Adipocyte (in vitro differentiated cells): ENCODE measurements at regions not wholly inside any gene's neighbourhood (a gene's known extent, or its start where the extent isn't known, plus 50 kb on each side); places are given as distances from the start of the nearest gene placed in this dataset.

Experiments used
- DNase-seq: peaks from one replicate; pipeline ENCODE4 v3.0.0-alpha.2; 2015; ENCODE audit warnings: low read depth
- H3K27me3 ChIP-seq: replicated peaks from 2 replicates; pipeline ENCODE4 v1.7.0; 2013; ENCODE audit warnings: mild to moderate bottlenecking, low read length, moderate library complexity; ENCODE audit not compliant: control insufficient read depth, insufficient read depth
- H3K36me3 ChIP-seq: 2 replicates; pipeline ENCODE4 v1.7.0; 2013; ENCODE audit warnings: low read length, mild to moderate bottlenecking, moderate library complexity; ENCODE audit not compliant: control insufficient read depth, insufficient read depth, severe bottlenecking
- H3K4me1 ChIP-seq: 2 replicates; pipeline ENCODE4 v1.7.0; 2013; ENCODE audit warnings: mild to moderate bottlenecking, low read length, moderate library complexity; ENCODE audit not compliant: control insufficient read depth, insufficient read depth
- H3K4me3 ChIP-seq: 2 replicates; pipeline ENCODE4 v1.7.0; 2013; ENCODE audit warnings: mild to moderate bottlenecking, low read length, moderate library complexity
- H3K9ac ChIP-seq: 2 replicates; pipeline ENCODE4 v1.7.0; 2013; ENCODE audit warnings: mild to moderate bottlenecking, low read length, moderate library complexity
- H3K9me3 ChIP-seq: 2 replicates; pipeline ENCODE4 v1.7.0; 2013; ENCODE audit warnings: mild to moderate bottlenecking, low read length, moderate library complexity; ENCODE audit not compliant: control insufficient read depth

DNA sequence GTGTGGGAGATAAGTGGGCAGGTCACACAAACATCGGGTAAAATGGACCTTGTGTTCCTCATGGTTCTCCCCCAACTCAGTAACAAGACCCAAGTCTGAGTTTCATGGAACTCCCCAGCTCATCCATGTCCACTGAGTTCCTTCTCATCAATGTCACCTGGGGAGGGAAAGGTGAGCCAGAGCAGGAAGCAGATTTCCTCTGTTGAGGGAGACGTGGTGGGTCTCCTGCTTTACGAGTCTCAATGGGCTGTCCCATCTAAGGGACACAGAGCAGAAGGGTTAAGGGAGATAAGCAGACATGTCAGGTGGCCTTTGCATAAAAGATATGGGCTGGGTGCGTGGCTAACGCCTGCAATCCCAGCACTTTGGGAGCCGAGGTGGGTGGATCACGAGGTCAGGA is 56.5 kb upstream of the SORCS3 start:
- Histone ChIP-seq H3K9me3 (no peaks in the 10 kb centered on the region), H3K4me3 (no peak overlapping the region), H3K27me3 (no peaks in the 10 kb centered on the region), H3K4me1 (peaks cover 8% of the 10 kb centered on the region), H3K9ac (no peak overlapping the region), H3K36me3 (no peaks in the 10 kb centered on the region)
- no peak for DNase-seq

DNA sequence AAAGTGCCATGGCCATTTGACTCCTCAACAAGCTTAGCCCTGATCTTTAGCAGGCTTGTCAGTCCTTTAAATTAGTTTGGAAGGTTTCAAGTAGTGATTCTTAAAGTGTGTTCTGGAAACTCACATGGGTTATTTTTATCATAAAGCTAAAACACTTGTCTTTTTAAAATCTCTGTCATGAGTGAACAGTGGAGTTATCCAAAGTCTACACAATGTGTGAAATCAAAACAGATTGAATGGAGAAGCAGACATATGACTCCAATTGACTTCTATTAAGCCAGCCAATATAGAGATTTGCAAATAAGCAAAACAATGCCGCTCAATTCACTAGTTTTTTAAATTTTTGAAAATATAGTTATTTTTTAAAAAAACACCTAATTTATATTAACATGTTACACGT is 53.3 kb upstream of the SORCS3 start:
- DNase-seq, result no peak
- Histone ChIP-seq H3K4me3 (no peak overlapping the region), H3K36me3 (no peaks in the 10 kb centered on the region), H3K4me1 (no peaks in the 10 kb centered on the region), H3K9me3 (no peaks in the 10 kb centered on the region), H3K9ac (no peak overlapping the region), H3K27me3 (no peaks in the 10 kb centered on the region)

DNA sequence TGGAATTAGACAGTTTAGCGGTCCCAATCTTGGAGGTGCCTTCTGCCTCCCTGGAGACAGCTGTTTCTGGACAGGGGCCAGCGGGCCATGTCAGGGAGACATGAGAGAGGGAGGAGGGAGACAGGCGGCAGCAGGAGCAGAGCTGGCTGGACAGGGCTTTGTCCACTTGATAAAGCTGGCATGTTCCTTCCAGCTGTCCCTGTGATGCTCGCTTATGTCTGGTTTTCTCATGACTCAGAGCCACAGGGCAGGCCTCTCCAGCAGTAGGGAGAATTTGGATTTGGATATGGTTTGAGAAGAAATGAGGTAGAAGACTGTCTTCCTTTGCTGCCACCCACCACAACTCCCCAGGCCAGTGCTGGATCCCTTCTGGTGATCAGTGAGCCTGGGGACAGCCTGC is 51.7 kb upstream of the SORCS3 start:
- no peak for DNase-seq
- Histone ChIP-seq H3K9me3 (no peaks in the 10 kb centered on the region), H3K27me3 (peaks cover under 1% of the 10 kb centered on the region), H3K36me3 (no peaks in the 10 kb centered on the region), H3K4me3 (no peak overlapping the region), H3K9ac (no peak overlapping the region), H3K4me1 (no peaks in the 10 kb centered on the region)

DNA sequence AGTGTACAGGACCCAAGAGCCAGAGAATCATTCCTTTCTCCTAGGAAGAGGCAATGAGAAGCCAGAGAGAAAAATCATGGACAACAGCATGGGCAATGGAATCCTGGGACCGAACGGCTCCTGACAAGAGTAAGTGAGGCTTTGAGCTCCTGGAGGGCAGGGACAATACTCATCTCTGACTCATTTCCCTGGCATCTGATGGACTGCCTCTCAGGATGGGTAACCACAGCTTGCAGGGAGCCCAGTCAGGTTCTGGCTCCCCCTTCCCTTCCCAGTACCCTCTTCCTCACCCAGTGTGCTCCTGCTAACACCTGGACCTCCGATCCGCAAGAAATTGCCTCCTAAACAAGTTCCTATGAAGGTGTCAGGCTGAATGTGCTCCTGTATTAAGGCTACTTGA is 51.2 kb upstream of the SORCS3 start:
- no peaks in the 10 kb centered on the region for H3K4me1 ChIP-seq
- no peak for DNase-seq
- H3K9me3 ChIP-seq, result no peaks in the 10 kb centered on the region
- no peak overlapping the region for H3K9ac ChIP-seq
- H3K27me3 ChIP-seq, result peaks cover 3% of the 10 kb centered on the region
- H3K4me3 ChIP-seq, result no peak overlapping the region
- H3K36me3 ChIP-seq, result no peaks in the 10 kb centered on the region
